ENCODE measurements at regions not wholly inside any gene's neighbourhood (a gene's known extent, or its start where the extent isn't known, plus 50 kb on each side); places are given as distances from the start of the nearest gene placed in this dataset.

DNA sequence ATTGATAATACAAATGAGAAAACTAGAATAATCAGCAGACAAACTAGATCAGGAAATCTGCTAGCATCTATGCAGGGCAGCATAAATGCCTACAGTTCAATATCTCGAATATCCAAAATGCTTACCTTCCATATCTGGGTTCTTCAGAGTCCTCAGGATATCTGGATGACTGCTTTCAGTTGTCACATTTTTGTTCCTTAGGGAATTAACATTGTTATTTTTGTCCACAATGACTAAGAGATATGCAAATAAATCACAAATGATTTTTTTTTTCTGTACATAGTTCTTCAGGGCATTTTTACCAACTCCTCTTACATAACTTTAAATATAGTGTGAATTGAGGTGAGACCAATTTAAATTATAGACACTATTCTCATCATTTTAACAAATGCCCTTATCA lies 80.9 kb downstream of the AQP4 start:
- TF ChIP-seq, protein P1, sequence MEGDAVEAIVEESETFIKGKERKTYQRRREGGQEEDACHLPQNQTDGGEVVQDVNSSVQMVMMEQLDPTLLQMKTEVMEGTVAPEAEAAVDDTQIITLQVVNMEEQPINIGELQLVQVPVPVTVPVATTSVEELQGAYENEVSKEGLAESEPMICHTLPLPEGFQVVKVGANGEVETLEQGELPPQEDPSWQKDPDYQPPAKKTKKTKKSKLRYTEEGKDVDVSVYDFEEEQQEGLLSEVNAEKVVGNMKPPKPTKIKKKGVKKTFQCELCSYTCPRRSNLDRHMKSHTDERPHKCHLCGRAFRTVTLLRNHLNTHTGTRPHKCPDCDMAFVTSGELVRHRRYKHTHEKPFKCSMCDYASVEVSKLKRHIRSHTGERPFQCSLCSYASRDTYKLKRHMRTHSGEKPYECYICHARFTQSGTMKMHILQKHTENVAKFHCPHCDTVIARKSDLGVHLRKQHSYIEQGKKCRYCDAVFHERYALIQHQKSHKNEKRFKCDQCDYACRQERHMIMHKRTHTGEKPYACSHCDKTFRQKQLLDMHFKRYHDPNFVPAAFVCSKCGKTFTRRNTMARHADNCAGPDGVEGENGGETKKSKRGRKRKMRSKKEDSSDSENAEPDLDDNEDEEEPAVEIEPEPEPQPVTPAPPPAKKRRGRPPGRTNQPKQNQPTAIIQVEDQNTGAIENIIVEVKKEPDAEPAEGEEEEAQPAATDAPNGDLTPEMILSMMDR (IDR thresholded peaks at IDR 0.05; ENCODE audit: extremely low read depth in 1 of 2, insufficient read depth in 1 of 2, low read depth in 1 of 2, low read length in 2 of 2), result no peak
- TF ChIP-seq EZH2 (IDR thresholded peaks at IDR 0.05; ENCODE audit: borderline replicate concordance, low read depth, low read length, severe bottlenecking) (no peak), POLR2A (IDR thresholded peaks at IDR 0.05; ENCODE audit: low read depth, low read length) (no peak), POLR2AphosphoS5 (IDR thresholded peaks at IDR 0.05; ENCODE audit: insufficient read depth, low read depth, low read length) (no peak), GATA2 (IDR thresholded peaks at IDR 0.05; ENCODE audit: insufficient read depth, insufficient read length, low read depth, low read length) (no peak), MYC (IDR thresholded peaks at IDR 0.05; ENCODE audit: low read depth, low read length) (no peak), JUN (IDR thresholded peaks at IDR 0.05; ENCODE audit: borderline replicate concordance, insufficient read depth, insufficient read length, low read depth) (no peak), FOS (IDR thresholded peaks at IDR 0.05; ENCODE audit: borderline replicate concordance, insufficient read depth, low read length) (no peak)
- TF ChIP-seq, protein P2, sequence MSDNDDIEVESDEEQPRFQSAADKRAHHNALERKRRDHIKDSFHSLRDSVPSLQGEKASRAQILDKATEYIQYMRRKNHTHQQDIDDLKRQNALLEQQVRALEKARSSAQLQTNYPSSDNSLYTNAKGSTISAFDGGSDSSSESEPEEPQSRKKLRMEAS (IDR thresholded peaks at IDR 0.05; ENCODE audit: insufficient read depth, insufficient read length), result no peak

All from endothelial cell of umbilical vein (primary cell).